ENCODE measurements at regions not wholly inside any gene's neighbourhood (a gene's known extent, or its start where the extent isn't known, plus 50 kb on each side); places are given as distances from the start of the nearest gene placed in this dataset.

GRCh38 chr2:22020091-22020742 lies 896.4 kb downstream of the TDRD15 start:
- no peaks in the 10 kb centered on the region for H3K36me3 ChIP-seq (ENCODE audit: control insufficient read depth in 2 of 2, insufficient read depth in 1 of 2, low read length in 2 of 2)
- no peak overlapping the region for H3K27ac ChIP-seq (ENCODE audit: extremely low read depth, low read depth, low read length)
- CTCF ChIA-PET = no interaction called here
- H3K4me1 ChIP-seq (ENCODE audit: control insufficient read depth, insufficient read depth, low read length) = no peaks in the 10 kb centered on the region
- H3K9me3 ChIP-seq (ENCODE audit: control insufficient read depth, insufficient read depth, low read depth, low read length) = no peaks in the 10 kb centered on the region
- POLR2A ChIA-PET = no interaction called here
- no peak for TF ChIP-seq ZNF791 (tag by site-specific recombination; IDR thresholded peaks at IDR 0.05)
- TF ChIP-seq RBAK (tag by site-specific recombination; IDR thresholded peaks at IDR 0.05) = no peak
- TF ChIP-seq, protein P1, sequence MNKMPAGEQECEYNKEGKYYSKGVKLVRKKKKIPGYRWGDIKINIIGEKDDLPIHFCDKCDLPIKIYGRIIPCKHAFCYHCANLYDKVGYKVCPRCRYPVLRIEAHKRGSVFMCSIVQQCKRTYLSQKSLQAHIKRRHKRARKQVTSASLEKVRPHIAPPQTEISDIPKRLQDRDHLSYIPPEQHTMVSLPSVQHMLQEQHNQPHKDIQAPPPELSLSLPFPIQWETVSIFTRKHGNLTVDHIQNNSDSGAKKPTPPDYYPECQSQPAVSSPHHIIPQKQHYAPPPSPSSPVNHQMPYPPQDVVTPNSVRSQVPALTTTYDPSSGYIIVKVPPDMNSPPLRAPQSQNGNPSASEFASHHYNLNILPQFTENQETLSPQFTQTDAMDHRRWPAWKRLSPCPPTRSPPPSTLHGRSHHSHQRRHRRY (tag by site-specific recombination; IDR thresholded peaks at IDR 0.05) = no peak
- TF ChIP-seq ZNF514 (tag by site-specific recombination; IDR thresholded peaks at IDR 0.05) = no peak
- TF ChIP-seq REST (tag by site-specific recombination; IDR thresholded peaks at IDR 0.05) = no peak
- no peak for TF ChIP-seq ZNF548 (tag by site-specific recombination; IDR thresholded peaks at IDR 0.05)
- TF ChIP-seq ZNF155 (tag by site-specific recombination; IDR thresholded peaks at IDR 0.05) = no peak
- no peak for TF ChIP-seq ZNF626 (tag by site-specific recombination; IDR thresholded peaks at IDR 0.05)
- no peak for TF ChIP-seq SP3 (tag by site-specific recombination; IDR thresholded peaks at IDR 0.05)
- TF ChIP-seq, protein P2, sequence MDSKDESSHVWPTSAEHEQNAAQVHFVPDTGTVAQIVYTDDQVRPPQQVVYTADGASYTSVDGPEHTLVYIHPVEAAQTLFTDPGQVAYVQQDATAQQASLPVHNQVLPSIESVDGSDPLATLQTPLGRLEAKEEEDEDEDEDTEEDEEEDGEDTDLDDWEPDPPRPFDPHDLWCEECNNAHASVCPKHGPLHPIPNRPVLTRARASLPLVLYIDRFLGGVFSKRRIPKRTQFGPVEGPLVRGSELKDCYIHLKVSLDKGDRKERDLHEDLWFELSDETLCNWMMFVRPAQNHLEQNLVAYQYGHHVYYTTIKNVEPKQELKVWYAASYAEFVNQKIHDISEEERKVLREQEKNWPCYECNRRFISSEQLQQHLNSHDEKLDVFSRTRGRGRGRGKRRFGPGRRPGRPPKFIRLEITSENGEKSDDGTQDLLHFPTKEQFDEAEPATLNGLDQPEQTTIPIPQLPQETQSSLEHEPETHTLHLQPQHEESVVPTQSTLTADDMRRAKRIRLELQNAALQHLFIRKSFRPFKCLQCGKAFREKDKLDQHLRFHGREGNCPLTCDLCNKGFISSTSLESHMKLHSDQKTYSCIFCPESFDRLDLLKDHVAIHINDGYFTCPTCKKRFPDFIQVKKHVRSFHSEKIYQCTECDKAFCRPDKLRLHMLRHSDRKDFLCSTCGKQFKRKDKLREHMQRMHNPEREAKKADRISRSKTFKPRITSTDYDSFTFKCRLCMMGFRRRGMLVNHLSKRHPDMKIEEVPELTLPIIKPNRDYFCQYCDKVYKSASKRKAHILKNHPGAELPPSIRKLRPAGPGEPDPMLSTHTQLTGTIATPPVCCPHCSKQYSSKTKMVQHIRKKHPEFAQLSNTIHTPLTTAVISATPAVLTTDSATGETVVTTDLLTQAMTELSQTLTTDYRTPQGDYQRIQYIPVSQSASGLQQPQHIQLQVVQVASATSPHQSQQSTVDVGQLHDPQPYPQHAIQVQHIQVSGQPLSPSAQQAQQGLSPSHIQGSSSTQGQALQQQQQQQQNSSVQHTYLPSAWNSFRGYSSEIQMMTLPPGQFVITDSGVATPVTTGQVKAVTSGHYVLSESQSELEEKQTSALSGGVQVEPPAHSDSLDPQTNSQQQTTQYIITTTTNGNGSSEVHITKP (tag by site-specific recombination; IDR thresholded peaks at IDR 0.05) = no peak
- TF ChIP-seq, protein P3, sequence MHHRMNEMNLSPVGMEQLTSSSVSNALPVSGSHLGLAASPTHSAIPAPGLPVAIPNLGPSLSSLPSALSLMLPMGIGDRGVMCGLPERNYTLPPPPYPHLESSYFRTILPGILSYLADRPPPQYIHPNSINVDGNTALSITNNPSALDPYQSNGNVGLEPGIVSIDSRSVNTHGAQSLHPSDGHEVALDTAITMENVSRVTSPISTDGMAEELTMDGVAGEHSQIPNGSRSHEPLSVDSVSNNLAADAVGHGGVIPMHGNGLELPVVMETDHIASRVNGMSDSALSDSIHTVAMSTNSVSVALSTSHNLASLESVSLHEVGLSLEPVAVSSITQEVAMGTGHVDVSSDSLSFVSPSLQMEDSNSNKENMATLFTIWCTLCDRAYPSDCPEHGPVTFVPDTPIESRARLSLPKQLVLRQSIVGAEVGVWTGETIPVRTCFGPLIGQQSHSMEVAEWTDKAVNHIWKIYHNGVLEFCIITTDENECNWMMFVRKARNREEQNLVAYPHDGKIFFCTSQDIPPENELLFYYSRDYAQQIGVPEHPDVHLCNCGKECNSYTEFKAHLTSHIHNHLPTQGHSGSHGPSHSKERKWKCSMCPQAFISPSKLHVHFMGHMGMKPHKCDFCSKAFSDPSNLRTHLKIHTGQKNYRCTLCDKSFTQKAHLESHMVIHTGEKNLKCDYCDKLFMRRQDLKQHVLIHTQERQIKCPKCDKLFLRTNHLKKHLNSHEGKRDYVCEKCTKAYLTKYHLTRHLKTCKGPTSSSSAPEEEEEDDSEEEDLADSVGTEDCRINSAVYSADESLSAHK (tag by site-specific recombination; IDR thresholded peaks at IDR 0.05) = no peak
- TF ChIP-seq ZFP37 (tag by site-specific recombination; IDR thresholded peaks at IDR 0.05) = no peak
- TF ChIP-seq REPIN1 (tag by site-specific recombination; IDR thresholded peaks at IDR 0.05; ENCODE audit: low read depth) = no peak
- no peak for TF ChIP-seq ZNF214 (tag by site-specific recombination; IDR thresholded peaks at IDR 0.05; ENCODE audit: borderline replicate concordance)
- H3K4me3 ChIP-seq (ENCODE audit: low read depth, low read length) = no peak overlapping the region

Data from HEK293 (cell line).